ENCODE measurements at regions not wholly inside any gene's neighbourhood (a gene's known extent, or its start where the extent isn't known, plus 50 kb on each side); places are given as distances from the start of the nearest gene placed in this dataset.
"Not testable (repeated sequence)": the region's sequence is repeated elsewhere in the genome, so short reads cannot be mapped to it uniquely, and the experiment has no call there.

DNA sequence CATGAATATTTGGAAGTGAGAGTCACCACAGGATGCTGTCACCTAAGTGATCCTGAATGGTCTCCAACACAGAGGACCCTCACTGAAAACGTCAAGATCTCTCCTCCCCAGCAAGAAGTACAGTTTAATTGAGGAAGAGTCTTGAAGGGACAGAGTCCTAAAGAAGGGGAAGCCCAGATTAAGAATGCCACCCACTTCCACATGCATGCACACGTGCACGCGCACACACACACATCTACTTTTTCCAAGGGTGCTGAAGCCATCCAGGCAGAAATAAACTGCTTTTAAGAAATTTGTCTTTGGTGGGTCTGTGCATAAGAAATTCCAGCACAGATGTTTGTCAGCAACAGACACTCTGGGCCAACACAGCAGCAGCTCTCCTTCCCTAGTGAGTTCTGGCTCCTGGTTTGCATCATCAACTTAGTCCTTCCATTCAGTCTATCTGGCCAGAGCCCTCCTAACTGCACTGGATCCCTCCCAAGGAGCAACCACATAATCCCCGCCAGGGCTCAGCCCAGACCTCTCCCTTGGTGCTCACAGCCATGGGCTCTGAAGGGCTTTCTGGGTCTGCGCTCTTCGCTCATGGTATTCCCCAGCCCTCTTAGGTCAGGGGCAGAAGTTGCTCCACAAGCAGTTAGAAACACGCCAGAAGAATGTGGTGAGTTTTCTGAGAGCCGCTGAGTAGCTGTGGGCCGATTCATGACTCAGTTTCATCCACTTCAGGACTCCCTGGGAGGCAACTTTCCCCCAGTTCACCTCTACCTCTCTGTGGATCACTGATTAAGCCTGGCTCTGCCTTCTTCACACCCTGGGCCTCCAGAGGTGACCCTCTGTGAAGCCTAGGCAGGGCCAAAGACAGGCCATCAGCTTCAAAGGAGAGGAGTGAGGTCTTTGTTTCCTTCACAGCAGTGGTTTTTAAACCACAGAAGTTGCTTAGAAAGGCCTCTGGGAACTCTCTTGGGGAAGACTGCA, 132.6 kb upstream of the LIPC start:
- no peak for DNase-seq

DNA sequence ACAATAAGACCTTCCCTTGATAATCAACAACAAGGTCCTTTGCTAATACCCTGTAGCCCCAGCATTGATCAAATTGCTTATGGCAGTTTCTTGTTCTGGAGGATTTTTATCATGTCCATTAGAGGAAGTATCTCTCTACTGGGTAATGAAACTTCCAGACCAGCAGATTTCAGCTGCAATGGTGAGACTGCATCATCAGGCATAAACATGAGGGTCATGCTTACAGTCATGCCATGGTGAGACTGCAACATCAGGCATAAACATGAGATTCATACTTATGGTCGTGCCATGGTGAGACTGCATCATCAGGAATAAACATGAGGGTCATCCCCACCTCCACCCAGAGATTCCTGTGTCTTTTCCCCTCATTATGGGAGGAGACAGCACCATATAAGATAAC, 129.0 kb upstream of the LIPC start:
- no peak for DNase-seq

DNA sequence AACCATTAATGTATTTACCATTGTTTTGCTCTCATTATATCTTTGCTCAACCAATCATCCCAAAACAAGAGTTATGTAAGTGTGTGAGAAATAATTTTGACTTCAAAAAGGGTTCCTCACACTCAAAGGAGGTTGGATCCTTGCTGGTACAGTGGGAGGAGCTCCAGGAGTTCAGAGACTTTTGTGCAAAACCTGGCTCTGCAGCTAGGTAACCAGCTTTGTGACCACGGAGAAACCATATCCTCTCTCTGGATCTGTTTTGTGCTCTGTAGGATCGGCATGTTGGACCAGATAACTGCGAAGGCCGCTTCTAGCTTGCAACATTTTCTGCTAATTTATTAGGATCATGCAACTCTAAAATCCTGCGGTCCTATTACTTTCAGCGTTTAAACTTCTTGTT, 128.6 kb upstream of the LIPC start:
- DNase-seq = no peak

DNA sequence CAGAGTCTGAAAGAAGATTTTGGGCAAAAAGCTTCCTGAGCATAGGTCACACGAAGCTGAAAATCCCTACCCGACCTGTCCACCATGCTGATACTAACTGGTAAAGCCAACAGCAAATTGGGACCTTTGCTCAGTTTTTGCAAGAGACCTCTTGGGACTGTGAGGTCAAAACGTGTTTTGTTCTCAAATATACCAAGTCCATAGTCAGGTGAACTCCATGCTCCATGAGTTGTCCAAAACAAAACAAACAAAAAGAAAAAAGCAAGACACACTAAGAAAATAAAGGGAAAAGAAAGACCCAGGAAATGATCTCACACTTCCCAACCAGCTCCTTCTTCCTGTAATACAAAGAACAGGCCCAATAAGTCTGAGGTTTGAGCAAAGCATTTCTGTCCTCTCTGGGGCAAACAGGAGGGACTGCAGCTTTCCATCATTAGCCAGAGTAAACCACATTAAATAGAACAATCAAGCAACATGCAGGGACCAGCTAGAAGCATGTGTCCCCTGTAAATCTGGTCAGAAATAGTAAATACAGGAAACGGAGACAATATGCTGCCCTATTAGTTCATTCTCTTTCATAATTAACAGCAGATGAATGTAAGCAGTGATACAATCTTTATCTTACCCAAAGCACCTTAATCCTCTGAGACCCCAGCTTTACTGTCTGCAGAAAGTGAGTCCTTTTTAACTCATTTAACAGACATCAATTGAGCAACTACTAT, 125.0 kb upstream of the LIPC start:
- DNase-seq = no peak

DNA sequence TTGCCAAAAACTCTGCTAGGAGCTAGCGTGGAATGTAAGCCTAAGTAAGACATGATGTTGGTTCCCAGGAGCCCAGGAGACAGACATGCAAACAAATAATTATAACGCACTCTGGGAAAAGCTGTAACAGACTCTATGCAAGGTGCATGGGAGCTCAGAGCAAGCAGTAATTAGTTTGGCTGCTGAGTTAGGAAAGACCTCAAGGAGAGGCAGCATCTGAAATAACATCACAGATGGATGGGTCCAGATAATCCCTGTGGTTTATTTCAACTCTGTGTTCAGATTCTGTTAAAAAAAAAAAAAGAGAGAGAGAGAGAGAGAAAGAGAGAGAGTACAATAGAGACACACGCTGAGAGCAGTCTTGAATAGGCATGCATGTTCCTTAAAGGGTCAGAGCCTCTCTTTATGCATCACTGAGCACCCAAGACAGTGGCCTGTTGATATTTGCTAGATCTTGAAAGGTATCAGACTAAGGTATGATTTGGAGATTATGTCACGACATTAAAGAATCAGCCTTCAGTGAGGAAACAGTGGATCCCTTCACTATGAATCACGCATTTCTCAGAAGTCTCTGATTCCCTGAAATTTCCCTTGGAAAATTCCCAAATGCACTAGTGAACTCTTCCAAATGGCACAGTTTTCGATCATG, 124.4 kb upstream of the LIPC start:
- no peak for DNase-seq

DNA sequence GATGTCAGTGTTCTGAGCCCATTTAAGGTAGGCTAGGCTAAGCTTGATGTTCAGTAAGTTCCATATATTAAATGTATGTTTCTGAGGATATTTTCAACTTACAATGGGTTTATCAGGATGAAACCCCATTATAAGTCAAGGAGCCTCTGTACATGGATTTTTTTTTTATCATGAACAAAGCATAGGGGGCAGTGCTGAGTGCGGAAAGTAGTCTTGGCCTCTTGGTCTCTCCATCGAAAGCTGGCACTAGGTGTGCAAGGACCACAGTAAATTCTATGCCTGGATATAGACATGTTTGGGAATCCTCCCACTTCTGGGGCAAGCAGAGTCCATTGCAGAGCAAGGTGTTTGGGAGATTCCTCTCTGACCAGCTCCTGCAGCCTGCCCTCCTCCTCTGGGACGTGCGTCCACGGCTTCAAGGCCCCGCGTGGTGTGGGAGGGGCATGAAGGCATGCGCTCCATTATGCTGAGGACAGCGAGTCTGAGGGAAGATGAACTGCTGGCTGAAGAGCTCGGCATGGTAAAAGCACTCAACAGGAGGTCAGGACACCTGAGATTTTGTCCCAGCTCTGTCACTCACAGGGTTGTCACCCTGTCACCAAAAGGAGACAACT, 122.9 kb upstream of the LIPC start:
- DNase-seq = no peak

DNA sequence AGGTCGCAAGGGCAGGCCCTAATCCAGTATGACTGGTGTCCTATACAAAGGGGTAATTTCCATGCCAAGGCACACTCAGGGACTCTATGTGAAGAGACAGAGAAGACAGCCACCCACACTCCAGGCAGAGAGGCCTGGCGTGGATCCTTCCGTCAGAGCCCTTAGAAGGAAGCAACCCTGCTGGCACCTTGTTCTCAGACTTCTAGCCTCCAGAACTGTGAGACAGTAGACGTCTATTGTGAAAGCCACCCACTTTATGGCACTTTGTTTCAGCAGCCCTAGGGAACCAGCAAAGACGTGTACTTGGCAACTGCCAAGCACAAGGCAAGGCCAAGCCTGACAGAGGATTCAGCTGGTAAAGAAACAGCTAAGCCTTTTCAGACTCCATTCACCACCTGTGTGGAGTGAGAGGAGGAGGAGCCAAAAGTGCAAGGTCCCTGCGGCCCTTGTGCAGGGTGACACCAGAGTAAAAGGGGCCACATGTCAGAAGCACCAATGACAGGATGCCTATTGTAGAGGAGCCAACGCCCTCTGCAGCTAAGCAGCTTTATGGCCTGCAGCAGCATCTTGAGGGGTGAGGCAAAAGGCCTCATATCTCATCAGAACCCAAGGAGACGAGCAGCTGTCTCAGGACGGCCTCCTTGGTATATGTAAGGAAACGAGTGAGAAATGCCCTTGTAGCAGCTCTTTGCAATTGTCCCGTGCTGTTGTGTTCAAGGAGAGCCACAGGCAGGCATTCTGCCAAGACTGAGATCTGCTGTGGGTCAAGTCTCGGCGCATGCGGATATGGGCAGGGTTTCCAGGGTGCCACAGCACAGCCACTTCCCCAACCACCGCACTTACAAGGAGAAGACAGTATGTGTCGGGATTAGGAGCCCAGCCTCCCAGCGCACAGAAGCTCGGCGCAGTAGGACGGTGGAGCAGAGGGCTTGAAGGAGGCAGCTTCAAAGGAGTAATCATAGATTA, 121.5 kb upstream of the LIPC start:
- no peak for DNase-seq

DNA sequence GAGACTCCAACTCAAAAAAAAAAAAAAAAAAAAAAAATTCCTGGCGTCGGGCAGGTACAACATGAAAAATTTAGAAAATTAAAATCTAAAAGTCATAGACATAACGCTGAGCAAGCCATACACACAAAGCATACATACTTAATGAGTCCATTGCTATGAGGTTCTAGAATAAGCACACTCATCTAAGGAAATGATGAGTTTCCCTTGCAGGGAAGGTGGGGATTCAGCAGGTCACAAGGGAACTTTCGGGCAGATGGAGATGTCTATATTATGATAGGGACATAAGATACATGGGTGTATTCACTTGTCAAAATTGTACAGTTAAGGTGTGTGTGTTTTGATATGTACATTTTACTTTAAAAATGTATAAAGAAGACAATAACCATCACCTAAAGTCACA, 120.2 kb upstream of the LIPC start:
- DNase-seq = no peak

DNA sequence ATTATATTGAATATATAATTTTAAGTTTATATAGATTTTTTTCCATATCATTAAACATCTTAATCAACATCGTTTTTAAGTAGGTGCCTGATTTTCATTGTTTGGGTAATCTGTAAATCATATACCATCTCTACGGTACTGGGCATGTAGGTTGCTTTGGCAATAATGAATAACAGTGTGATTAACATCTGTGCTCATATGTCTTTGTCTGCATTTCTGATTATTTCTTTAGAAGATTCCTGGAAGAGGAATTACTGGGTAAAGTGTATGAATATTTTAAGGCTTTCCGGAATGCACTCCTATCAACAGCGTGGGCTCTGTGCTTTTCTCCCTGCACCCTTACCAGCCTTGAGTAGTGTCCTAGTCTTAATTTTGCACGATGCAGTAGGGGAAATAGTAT, 119.8 kb upstream of the LIPC start:
- no peak for DNase-seq

DNA sequence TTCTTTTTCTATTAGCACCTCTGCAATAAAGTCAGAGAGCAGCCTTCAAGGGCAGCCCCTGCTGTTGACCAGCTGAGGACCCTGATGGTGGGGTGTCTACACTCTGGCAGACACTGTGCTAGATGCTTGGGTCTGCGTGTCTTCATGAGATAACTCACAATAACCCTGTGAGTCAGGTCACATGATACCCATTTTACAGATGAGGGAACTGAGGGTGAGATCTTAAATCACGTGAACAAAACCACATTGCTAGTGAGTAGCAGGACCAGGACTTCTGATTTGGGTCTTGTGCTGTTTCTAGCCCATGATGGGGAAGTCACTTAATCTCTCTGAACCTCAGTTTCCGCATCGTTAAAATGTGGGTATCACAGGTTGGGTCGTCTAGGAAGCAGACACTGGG, 118.5 kb upstream of the LIPC start:
- no peak for DNase-seq

DNA sequence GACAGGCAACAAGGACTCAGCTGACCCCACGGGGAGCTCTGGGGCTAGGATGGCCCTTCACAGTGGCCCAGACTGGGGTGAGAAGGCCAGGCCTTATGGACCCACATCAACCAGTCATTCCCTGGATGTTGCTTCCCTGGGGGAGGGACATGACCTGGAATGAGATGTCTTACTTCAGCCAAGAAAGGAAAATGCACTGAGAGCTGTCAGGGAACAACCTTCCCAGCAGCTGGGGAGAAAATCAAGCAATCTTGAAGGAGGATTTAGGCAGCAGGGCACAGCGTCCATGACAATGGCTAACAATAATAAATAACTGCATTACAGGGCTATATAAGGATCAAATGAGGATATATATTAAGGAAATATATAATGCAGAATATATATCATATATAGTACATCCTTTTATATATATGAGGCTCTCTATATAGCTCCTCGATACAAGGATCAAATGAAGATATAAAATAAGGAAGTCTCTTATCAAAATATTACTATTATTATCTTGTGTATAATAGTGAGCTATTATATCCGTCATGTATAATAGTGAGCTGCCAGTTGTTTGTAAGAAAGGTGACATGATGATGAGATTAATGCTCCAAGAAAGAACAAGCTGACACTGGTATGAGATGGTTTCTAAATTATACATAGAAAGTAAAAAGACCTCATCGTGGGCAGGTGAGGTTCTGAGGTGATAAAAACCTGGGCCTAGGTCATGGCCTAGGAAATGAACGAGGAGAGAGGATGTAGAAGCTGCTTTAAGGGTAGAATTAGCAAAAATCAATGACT, 117.8 kb upstream of the LIPC start:
- no peak for DNase-seq

DNA sequence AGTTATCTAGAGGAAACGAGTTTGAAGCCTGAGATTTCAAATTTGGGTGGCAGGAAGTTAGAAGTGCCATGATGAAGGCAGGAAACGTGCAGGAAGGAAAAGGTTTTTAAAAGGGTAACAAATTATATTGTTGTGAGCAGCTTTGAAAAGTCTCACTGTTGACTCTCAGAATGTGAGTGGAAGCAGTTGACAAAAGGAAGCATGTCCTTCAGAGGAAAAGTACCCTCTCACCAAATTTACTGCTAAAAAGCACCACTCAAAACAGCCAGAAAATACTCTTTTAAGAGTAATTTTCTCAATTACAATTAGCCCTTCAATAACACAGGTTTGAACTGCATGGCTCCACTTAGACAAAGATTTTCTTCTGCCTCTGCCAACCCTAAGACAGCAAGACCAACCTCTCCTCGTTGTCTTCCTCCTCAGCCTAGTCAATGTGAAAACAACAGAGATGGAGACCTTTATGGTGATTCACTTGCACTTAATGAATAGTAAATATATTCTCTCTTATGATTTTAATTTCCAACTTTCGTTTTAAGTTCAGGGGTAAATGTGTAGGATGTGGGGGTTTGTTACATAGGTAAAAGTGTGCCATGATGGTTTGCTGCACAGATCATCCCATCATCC, 117.1 kb upstream of the LIPC start:
- no peak for DNase-seq

DNA sequence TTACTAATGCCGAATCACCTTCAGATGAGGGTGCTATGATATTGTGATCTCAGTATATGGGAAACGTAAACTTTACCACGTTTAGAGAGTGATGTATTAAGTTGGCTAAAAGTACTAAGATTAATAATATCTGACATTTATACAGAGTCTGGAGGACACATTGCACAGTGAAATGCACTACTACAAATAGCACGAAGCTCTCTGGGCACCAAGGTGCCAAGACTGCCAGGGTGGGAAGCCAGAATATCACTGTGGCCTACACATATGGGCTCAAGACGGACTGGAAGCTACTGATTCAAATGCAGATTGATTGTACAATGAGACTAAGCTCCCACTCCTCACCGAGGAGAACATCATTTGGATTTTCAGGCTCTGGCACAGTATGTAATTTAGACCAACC, 113.3 kb upstream of the LIPC start:
- no peak for DNase-seq

DNA sequence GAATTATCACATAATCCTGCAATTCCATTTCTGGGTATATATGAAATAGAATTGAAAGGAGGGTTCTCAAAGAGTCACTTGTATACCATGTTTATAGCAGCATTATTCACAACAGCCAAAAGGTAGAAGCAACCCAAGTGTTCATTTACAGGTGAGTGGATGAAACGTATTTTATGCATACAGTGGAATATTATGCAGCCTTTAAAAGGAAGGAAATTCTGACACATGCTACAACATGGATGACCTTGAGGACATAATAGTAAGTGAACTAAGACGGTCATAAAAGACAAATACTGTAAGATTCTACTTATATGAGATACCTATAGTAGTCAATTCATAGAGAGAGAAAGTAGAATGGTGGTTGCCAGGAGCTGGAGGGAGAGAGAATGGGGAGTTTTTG, 110.8 kb upstream of the LIPC start:
- DNase-seq = no peak

DNA sequence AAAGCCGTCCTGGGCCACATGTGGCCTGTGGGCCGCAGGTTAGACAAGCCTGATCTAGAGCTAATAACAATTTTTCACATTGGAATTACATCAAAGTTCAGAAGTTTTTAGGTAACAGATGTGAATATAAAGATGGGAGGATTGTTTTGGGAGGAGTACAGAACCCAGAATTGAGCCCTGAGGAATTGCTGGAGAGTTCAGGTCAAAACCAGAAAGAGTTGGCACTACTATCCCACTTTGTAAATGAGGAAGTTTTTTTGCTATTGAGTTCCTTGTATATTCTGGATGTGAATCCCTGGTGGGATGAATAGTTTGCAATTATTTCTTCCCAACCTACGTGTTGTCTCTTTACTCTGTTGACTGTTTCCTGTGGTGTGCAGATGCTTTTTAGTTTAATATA, 109.5 kb upstream of the LIPC start:
- no peak for DNase-seq

DNA sequence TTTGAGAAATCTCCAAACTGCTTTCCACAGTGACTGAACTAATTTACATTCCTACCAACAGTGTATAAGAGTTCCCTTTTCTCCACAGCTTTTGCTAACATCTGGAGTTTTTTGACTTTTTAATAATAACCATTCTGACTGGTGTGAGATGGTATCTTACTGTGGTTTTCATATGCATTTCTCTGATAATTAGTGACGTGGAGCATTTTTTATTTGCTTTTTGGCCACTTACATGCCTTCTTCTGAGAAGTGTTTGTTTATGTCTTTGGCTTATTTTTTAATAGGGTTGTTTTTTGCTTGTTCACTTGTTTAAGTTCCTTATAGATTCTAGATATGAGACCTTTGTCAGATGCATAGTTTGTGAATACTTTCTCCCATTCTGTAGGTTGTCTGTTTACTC, 108.5 kb upstream of the LIPC start:
- DNase-seq = not testable (repeated sequence)

DNA sequence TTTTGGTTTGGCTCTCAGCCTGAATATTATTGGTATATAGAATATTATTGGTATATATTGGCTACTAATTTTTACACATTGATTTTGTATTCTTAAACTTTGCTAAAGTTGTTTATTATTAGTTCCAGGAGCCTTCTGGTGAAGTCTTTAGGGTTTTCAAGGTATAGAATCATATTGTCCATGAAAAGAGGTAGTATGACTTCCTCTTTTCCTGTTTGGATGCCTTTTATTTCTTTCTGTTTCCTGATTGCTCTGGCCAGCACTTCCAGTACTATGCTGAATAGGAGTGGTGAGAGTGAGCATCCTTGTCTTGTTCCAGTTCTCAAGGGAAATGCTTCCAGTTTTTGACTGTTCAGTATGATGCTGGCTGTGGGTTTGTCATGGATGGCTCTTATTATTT, 107.3 kb upstream of the LIPC start:
- no peak for DNase-seq

DNA sequence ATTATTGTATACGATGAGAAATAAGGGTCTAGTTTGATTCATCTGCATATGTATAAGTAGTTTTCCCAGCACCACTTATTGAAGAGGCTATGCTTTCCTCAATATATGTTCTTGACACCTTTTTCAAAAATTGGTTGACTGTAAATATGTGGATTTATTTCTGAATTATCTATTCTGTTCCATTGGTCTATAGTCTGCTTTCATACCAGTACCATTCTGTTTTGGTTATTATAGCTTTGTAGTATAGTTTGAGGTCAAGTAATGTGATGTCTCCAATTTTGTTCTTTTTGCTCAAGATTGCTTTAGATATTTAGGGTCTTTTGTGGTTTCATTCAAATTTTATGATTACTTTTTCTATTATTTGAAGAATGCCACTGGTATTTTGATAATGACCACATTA, 103.8 kb upstream of the LIPC start:
- DNase-seq = no peak

DNA sequence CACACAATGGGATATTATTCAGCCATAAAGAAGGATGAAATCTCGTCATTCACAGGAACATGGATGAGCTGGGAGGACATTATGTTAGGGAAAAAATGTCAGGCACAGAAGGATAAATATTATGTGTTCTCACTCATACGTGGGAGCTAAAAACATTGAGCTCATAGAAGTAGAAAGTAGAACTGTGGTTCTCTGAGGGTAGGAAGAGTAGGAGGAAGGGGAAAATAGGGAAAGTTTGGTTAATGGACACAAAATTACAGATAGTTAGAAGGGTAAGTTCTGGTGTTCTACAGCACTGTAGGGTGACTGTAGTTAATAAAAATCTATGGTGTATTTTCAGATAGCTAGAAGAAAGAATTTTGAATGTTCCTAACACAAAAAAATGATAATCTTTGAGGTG, 102.6 kb upstream of the LIPC start:
- no peak for DNase-seq

DNA sequence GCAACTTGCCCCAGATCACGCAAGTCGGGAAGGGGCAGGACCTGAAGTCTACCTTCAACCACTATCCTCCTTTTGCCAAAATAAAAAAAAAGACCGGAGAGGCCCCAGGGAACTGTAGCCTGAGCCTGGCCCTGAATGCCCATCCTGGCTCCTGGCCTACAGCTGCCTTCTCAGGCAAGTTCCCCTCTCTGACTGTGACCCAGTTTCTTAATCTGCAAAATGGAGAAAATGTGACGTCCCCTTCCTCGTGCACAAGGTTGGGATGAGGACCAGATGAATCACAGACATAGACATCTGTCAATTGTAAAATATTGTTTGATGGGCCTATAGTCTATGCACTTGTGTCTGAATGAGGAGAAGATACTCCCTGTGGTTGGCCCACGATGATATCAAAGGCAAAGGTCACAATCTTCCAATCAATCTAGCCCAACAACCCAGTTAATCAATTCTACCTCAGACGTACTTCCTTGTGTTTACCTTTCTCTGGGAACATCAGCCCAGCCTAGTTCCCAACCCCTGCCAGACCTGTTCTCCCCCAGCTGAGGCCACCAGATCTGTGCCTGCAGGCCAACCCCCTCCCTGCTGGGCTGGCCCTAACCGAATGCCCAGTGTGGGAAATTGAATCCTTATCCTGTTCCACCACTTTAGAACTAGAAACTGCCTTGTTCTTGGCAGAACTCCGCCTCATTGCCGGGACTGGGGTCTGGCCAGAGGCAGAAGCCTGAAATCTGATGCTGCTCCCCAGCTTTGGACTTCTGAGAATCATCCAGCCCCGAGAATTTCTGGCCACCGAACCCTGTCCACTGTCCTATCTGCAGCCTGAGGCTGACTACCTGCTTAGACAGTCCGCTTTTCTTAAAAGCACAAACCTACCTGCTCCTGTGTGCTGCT, 101.8 kb upstream of the LIPC start:
- no peak for DNase-seq

All from activated CD4-positive, CD25-positive, alpha-beta regulatory T cell (primary cell).